ACC112 (cell line): ENCODE measurements at regions not wholly inside any gene's neighbourhood (a gene's known extent, or its start where the extent isn't known, plus 50 kb on each side); places are given as distances from the start of the nearest gene placed in this dataset.
"Not testable (repeated sequence)": the region's sequence is repeated elsewhere in the genome, so short reads cannot be mapped to it uniquely, and the experiment has no call there.

Experiments used
- H2AFZ ChIP-seq: fragments of 200-600 bp; sonication (generic); one replicate; pipeline ENCODE4 v1.6.0; 2017; ENCODE audit warnings: antibody characterized with exemption, low read length; ENCODE audit not compliant: unreplicated experiment
- H3K27ac ChIP-seq: fragments of 200-600 bp; sonication (generic); 2 replicates; pipeline ENCODE4 v1.5.1; 2014; ENCODE audit warnings: low read depth, mild to moderate bottlenecking, antibody characterized with exemption, low read length, moderate library complexity
- H3K27me3 ChIP-seq: fragments of 200-600 bp; sonication (generic); 2 replicates; pipeline ENCODE4 v1.6.1; 2014; ENCODE audit warnings: mild to moderate bottlenecking, antibody characterized with exemption, low read length, moderate library complexity, mixed read lengths; ENCODE audit not compliant: insufficient read depth
- H3K36me3 ChIP-seq: fragments of 200-600 bp; sonication (generic); 2 replicates; pipeline ENCODE4 v1.6.1; 2016; ENCODE audit warnings: mild to moderate bottlenecking, antibody characterized with exemption, low read length, moderate library complexity, mixed read lengths; ENCODE audit not compliant: insufficient read depth
- H3K4me1 ChIP-seq: fragments of 200-600 bp; sonication (generic); one replicate; pipeline ENCODE4 v1.6.1; 2016; ENCODE audit warnings: low read length, mixed read lengths; ENCODE audit not compliant: insufficient read depth, unreplicated experiment, control insufficient read depth
- H3K4me3 ChIP-seq: fragments of 200-600 bp; sonication (generic); 2 replicates; pipeline ENCODE4 v1.5.1; 2014; ENCODE audit warnings: mild to moderate bottlenecking, low read depth, low read length
- H3K79me2 ChIP-seq: fragments of 200-600 bp; sonication (generic); one replicate; pipeline ENCODE4 v1.6.0; 2016; ENCODE audit warnings: low read length; ENCODE audit not compliant: control insufficient read depth, unreplicated experiment, insufficient read depth

DNA sequence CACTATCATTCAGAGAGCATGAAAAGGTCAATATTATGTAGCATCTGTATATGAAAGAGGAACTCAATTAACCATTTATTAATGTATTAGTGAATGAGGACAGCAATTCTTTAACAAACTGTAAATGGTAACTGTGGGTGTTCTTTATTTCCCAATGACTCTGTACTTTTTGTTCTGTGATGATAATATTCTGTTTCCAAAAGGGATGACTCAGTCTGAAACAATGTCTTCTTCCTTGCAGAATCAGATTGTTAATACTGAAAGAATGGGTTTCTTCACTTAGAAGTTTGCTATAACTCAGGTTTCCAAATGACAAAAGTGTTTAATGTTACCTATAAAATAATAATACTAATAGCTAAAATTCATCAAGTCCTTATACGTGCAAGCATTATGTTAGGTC lies 1518.7 kb upstream of the WWC1 start:
- Histone ChIP-seq H3K79me2 (no peaks in the 10 kb centered on the region), H3K27me3 (no peaks in the 10 kb centered on the region), H3K27ac (peak overlapping the region; percentile 73), H3K4me3 (0 out of 2 replicates have a peak overlapping the region, but pooled peaks have one; percentile 0), H3K4me1 (peaks cover 17% of the 10 kb centered on the region), H2AFZ (no peak overlapping the region), H3K36me3 (no peaks in the 10 kb centered on the region)

DNA sequence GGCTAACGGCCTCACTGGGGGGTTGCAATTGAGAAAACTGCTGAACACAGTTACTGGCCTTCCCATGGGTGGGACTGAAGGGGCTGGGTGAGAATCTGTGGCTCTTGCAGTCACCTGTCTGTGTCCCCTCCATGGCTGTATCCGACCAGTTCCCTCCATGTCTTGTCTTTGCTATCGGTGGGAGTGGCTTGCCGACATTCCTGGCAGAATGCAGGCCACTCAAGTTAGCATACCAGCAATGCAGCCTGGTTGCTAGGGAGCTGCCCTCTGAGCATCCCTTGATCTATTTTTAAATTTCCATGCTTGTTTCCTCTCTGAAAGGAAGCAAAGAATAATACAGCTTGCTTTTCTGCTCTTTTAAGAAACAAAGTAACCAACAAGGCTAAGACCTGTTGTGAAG lies 1509.7 kb upstream of the WWC1 start:
- no peaks in the 10 kb centered on the region for H3K36me3 ChIP-seq
- H3K4me3 ChIP-seq, result no peak overlapping the region
- H3K79me2 ChIP-seq, result no peaks in the 10 kb centered on the region
- H2AFZ ChIP-seq, result no peak overlapping the region
- no peaks in the 10 kb centered on the region for H3K27me3 ChIP-seq
- H3K27ac ChIP-seq, result no peak overlapping the region
- H3K4me1 ChIP-seq, result no peaks in the 10 kb centered on the region

DNA sequence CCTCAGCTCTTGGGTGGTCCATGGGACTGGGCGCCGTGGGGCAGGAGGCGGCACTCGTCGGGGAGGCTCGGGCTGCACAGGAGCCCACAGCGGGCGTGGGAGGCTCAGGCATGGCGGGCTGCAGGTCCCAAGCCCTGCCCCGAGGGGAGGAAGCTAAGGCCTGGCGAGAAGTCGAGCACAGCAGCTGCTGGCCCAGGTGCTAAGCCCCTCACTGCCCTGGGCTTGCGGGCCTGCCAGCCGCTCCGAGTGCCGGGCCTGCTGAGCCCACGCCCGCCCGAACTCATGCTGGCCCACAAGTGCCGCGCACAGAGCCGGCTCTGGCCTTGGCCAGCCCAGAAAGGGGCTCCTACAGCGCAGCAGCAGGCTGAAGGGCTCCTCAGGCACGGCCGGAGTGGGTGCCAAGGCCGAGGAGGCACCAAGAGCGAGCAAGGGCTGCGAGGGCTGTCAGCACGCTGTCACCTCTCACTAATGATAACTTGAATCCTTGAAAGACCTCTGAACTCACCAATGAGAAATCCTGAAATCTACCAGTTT lies 1506.8 kb upstream of the WWC1 start:
- H3K27ac ChIP-seq, result no peak overlapping the region
- H2AFZ ChIP-seq, result no peak overlapping the region
- no peak overlapping the region for H3K4me3 ChIP-seq
- H3K79me2 ChIP-seq, result no peaks in the 10 kb centered on the region
- H3K27me3 ChIP-seq, result no peaks in the 10 kb centered on the region
- no peaks in the 10 kb centered on the region for H3K4me1 ChIP-seq
- H3K36me3 ChIP-seq, result no peaks in the 10 kb centered on the region

DNA sequence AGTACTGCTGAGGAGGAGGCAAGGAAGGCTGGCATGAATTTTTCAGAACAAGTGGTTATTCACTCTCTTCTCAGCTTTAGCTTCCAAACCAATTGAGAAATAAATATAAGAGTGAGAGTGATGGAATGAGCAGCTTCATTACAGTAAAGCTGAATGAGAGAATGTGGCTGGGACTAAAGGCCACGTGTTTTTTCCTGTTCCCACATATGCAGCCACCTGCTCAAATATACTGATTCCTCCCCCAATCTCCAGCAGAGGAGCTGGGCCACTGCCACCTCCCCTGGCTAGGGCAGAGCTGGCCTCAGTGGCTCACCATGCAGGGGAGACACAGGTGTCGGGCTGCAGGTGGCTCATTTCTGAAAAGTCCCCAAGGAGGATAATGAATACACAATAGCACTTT lies 1505.3 kb upstream of the WWC1 start:
- Histone ChIP-seq H3K27me3 (no peaks in the 10 kb centered on the region), H3K79me2 (no peaks in the 10 kb centered on the region), H3K4me3 (no peak overlapping the region), H3K36me3 (no peaks in the 10 kb centered on the region), H2AFZ (no peak overlapping the region), H3K4me1 (no peaks in the 10 kb centered on the region), H3K27ac (no peak overlapping the region)

DNA sequence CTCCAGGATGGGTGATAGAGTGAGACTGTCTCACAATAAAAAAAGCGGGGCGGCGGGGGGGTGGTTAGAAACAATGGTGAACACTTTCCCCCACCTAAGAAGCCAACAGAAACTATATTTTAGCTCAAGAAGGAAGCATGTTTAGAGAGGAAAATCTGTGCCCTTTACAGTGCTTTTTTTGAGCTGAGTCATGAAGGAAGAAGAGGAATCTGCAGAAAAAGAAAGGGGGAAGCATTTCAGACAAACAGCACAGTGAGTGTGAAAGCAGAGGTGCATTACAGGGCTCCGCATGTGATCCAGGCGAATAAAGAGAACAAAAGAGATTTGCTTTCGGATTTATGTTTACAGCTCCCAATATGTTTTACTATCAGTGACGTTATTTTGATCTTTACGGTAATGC lies 1504.6 kb upstream of the WWC1 start:
- Histone ChIP-seq H2AFZ (no peak overlapping the region), H3K4me1 (no peaks in the 10 kb centered on the region), H3K79me2 (no peaks in the 10 kb centered on the region)

DNA sequence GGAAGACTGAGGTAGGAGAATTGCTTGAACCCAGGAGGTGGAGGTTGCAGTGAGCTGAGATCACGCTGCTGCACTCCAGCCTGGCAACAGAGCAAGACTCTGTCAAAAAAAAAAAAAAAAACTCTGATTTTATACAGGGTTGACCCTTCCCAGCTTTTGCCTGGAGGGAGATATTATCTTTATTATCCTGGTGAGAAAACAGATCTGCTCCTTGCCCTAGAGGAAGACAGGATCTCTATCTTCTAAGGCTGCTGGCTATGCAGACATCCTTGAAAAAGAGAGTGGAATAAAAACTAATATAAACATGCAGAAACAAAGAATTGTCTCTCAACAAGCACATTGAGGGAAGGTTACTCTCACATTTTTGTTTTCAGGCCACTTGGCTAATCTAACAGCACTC lies 1503.4 kb upstream of the WWC1 start:
- H3K27me3 ChIP-seq, result no peaks in the 10 kb centered on the region
- H3K79me2 ChIP-seq, result no peaks in the 10 kb centered on the region
- H2AFZ ChIP-seq, result no peak overlapping the region
- no peak overlapping the region for H3K27ac ChIP-seq
- H3K4me1 ChIP-seq, result no peaks in the 10 kb centered on the region
- H3K36me3 ChIP-seq, result no peaks in the 10 kb centered on the region
- H3K4me3 ChIP-seq, result no peak overlapping the region

More for the DNA sequence above, 1504.6 kb upstream of the WWC1 start:
- H3K27ac ChIP-seq, result no peak overlapping the region
- H3K4me3 ChIP-seq, result no peak overlapping the region
- no peaks in the 10 kb centered on the region for H3K27me3 ChIP-seq
- H3K36me3 ChIP-seq, result no peaks in the 10 kb centered on the region

DNA sequence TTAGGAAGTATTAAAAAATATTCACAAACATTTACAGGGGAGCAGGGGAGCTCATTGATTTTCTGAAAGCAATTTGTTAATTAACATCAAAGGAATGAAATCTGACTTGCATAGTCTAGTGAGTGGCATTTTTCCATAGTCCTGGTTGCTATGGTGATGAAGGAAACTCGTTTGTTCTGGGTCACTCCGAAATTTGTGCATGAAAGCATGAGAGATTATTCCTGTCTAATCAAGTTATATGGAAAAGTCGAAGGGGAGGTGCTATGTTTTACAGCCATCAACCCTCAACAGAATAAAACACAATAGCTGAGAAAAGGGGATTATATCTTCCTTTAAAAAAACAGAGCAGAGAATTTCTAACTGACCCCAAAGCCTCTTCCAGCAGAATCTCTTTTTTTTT lies 1495.7 kb upstream of the WWC1 start:
- H2AFZ ChIP-seq, result no peak overlapping the region
- H3K27ac ChIP-seq, result no peak overlapping the region
- H3K4me1 ChIP-seq, result no peaks in the 10 kb centered on the region
- no peaks in the 10 kb centered on the region for H3K36me3 ChIP-seq
- no peak overlapping the region for H3K4me3 ChIP-seq
- no peaks in the 10 kb centered on the region for H3K27me3 ChIP-seq
- H3K79me2 ChIP-seq, result no peaks in the 10 kb centered on the region

DNA sequence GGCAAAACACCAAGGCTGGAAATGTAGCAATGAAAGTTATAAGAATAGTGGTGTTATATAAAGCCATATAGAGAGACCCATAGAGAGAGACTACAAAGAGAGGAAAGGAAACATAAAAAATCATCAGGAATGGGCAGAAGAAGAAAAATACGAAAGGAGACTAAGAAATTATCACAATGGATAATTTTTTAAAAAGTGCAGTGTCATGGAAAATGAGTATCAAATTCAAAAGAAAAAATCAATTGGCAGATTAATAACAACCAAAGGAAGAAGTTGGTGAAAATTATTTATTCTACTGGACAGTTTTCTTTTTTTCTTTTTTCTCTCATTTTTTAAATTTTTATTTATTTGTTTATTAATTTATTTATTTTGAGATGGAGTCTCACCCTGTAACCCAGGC lies 1488.4 kb upstream of the WWC1 start:
- H3K27me3 ChIP-seq, result no peaks in the 10 kb centered on the region
- no peak overlapping the region for H3K4me3 ChIP-seq
- no peak overlapping the region for H3K27ac ChIP-seq

DNA sequence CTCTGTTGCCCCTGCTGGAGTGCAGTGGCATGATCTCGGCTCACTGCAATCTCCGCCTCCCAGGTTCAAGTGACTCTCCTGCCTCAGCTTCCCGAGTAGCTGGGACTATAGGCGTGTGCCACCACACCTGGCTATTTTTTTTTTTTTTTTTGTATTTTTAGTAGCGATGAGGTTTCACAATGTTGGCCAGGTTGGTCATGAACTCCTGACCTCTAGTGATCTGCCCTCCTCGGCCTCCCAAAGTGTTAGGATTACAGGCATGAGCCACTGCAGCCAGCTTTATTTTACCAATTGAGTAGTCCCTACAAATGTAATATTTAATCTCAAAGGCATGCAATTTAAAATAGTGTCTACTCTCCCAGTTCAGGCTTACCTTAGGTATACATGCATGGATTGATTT lies 1487.2 kb upstream of the WWC1 start:
- H3K79me2 ChIP-seq, H3K4me3 ChIP-seq, H2AFZ ChIP-seq: not testable (repeated sequence)

More for the DNA sequence above, 1488.4 kb upstream of the WWC1 start:
- Histone ChIP-seq H3K36me3 (no peaks in the 10 kb centered on the region), H2AFZ (no peak overlapping the region), H3K79me2 (no peaks in the 10 kb centered on the region), H3K4me1 (no peaks in the 10 kb centered on the region)

DNA sequence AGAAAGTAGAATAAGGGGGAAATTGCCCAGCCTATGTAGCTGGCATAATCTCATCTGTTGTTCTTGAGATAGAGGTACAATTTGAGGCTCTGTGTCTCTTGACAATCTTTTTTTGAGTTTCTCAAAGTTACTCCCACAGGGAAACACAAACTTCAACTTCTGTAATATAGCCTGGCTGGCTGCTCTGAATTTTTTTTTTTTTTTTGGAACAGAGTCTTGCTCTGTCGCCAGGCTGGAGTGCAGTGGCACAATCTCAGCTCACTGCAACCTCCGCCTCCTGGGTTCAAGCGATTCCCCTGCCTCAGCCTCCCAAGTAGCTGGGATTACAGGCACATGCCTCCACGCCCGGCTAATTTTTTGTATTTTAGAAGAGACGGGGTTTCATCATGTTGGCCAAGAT lies 1486.8 kb upstream of the WWC1 start:
- H3K27me3 ChIP-seq, H3K4me3 ChIP-seq, H2AFZ ChIP-seq, H3K36me3 ChIP-seq, H3K4me1 ChIP-seq, H3K27ac ChIP-seq, H3K79me2 ChIP-seq: not testable (repeated sequence)

More for the DNA sequence above, 1487.2 kb upstream of the WWC1 start:
- H3K4me1 ChIP-seq, H3K36me3 ChIP-seq, H3K27me3 ChIP-seq, H3K27ac ChIP-seq: not testable (repeated sequence)

DNA sequence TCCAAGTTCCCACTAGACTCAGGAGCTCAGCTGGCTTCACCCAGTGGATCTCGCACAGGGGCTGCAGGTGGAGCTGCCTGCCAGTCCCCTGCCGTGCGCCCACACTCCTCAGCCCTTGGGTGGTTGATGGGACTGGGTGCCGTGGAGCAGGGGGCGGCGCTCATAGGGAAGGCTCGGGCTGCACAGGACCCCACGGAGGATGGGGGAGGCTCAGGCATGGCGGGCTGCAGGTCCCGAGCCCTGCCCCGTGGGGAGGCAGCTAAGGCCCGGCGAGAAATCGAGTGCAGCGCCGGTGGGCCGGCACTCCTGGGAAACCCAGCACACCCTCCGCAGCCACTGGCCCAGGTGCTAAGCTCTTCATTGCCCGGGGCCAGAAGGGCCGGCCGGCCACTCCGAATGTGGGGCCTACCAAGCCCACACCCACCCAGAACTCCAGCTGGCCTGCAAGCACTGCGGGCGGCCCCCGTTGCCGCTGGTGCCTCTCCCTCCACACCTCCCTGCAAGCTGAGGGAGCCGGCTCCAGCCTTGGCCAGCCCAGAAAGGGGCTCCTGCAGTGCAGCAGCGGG lies 1481.3 kb upstream of the WWC1 start:
- H3K27me3 ChIP-seq, H3K79me2 ChIP-seq: not testable (repeated sequence)

More for the DNA sequence above, 1481.3 kb upstream of the WWC1 start:
- not testable (repeated sequence) for H3K4me3 ChIP-seq, H2AFZ ChIP-seq, H3K27ac ChIP-seq, H3K36me3 ChIP-seq, H3K4me1 ChIP-seq
